Uterus (tissue), 2 donors: ENCODE measurements at regions not wholly inside any gene's neighbourhood (a gene's known extent, or its start where the extent isn't known, plus 50 kb on each side); places are given as distances from the start of the nearest gene placed in this dataset.

Experiments used
- CTCF ChIP-seq, 4 experiments: fragments of 200-600 bp in 2 of 4; fragments of 450-650 bp in 2 of 4; sonication (generic) in 2 of 4; IDR thresholded peaks; one replicate each; pipeline ENCODE4 v1.5.1; 2016 to 2019; ENCODE audit warnings: antibody characterized with exemption in 4 of 4, mild to moderate bottlenecking in 2 of 4, moderate library complexity in 1 of 4
- POLR2A ChIP-seq, 2 donors: fragments of 450-650 bp; IDR thresholded peaks; one replicate each; pipeline ENCODE4 v1.6.1; 2016; ENCODE audit warnings: antibody characterized with exemption in 2 of 2, mild to moderate bottlenecking in 1 of 2, moderate library complexity in 1 of 2

- TF ChIP-seq CTCF (IDR thresholded peaks at IDR 0.05) (no peak), POLR2A (IDR thresholded peaks at IDR 0.05) (no peak)
Measured at GRCh38 chrX:96407072-96407471, 277.6 kb upstream of the DIAPH2 start.
